Fibroblast of lung (primary cell): ENCODE measurements at regions not wholly inside any gene's neighbourhood (a gene's known extent, or its start where the extent isn't known, plus 50 kb on each side); places are given as distances from the start of the nearest gene placed in this dataset.

Experiments used
- DNase-seq, 2 donors: peaks; one replicate each; pipeline versions ENCODE4 v3.0.0 to v3.0.0-alpha.2; 2010; ENCODE audit warnings: low read depth in 2 of 2
- H2AFZ ChIP-seq: 2 replicates; pipeline ENCODE4 v1.5.1; 2012; ENCODE audit warnings: low read length, control low read depth, inconsistent platforms
- H3K27ac ChIP-seq: 2 replicates; pipeline ENCODE4 v1.5.1; 2011; ENCODE audit warnings: low read length, control low read depth; ENCODE audit not compliant: insufficient read depth
- H3K27me3 ChIP-seq: 2 replicates; pipeline ENCODE4 v1.5.1; 2011; ENCODE audit warnings: mild to moderate bottlenecking, low read length; ENCODE audit not compliant: control insufficient read depth, insufficient read depth
- H3K36me3 ChIP-seq: 2 replicates; pipeline ENCODE4 v1.5.1; 2011; ENCODE audit warnings: low read length; ENCODE audit not compliant: control insufficient read depth, insufficient read depth
- H3K4me1 ChIP-seq: 2 replicates; pipeline ENCODE4 v1.5.1; 2011; ENCODE audit warnings: low read length; ENCODE audit not compliant: control insufficient read depth, insufficient read depth; ENCODE audit errors: extremely low read depth
- H3K4me2 ChIP-seq: 2 replicates; pipeline ENCODE4 v1.5.1; 2011; ENCODE audit warnings: low read length, control low read depth; ENCODE audit not compliant: insufficient read depth; ENCODE audit errors: extremely low read depth
- H3K4me3 ChIP-seq, 4 experiments: fragments of 200-600 bp in 1 of 4; sonication (generic) in 1 of 4; replicated peaks in 1 of 4; 2 replicates each; pipeline ENCODE4 v1.5.1; 2011 to 2016; ENCODE audit warnings: low read length in 4 of 4, low read depth in 3 of 4, mild to moderate bottlenecking in 3 of 4, control low read depth in 2 of 4, inconsistent platforms in 1 of 4, mixed read lengths in 1 of 4; ENCODE audit not compliant: insufficient read depth in 1 of 4; ENCODE audit errors: control extremely low read depth in 1 of 4
- H3K79me2 ChIP-seq: 2 replicates; pipeline ENCODE4 v1.5.1; 2012; ENCODE audit warnings: mild to moderate bottlenecking, low read length, inconsistent platforms; ENCODE audit not compliant: control insufficient read depth, insufficient read depth
- H3K9ac ChIP-seq: 2 replicates; pipeline ENCODE4 v1.5.1; 2011; ENCODE audit warnings: mild to moderate bottlenecking, low read length, control low read depth; ENCODE audit not compliant: insufficient read depth
- H3K9me3 ChIP-seq: 2 replicates; pipeline ENCODE4 v1.5.1; 2012; ENCODE audit warnings: low read depth, low read length; ENCODE audit not compliant: control insufficient read depth, insufficient read depth
- H4K20me1 ChIP-seq: 2 replicates; pipeline ENCODE4 v1.5.1; 2011; ENCODE audit warnings: low read length; ENCODE audit not compliant: control insufficient read depth, insufficient read depth; ENCODE audit errors: extremely low read depth
- EZH2 ChIP-seq: IDR thresholded peaks from 2 replicates; pipeline ENCODE4 v1.5.1; 2012; ENCODE audit warnings: low read length, control low read depth, mild to moderate bottlenecking; ENCODE audit errors: missing control alignments
- TF ChIP-seq, protein P1 (sequence below), 2 donors: IDR thresholded peaks in 1 of 2; conservative IDR thresholded peaks in 1 of 2; 1 replicate in 1 of 2; 2 replicates in 1 of 2; pipeline ENCODE4 v1.5.1; 2011 to 2012; ENCODE audit warnings: low read length in 2 of 2, control low read depth in 1 of 2, inconsistent platforms in 1 of 2, low read depth in 1 of 2, mild to moderate bottlenecking in 1 of 2

DNA sequence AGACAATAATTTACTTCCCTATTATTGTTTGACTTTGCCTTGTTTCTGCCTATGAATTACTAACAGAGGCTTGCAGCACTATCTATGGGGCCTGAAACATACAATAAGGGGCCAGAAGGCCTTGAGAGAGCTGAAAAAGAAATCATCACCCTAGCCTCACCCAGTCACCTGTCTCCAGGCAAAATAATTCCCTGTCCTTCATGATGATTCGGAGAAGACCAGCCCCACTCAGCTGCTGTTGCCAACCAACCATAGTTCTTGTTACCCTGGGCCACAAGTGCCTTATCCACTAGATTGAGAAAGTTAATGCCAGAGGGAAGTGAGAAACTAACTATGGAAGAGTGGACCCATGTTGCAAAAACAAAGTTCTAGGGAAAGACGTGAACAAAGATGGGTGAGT is 97.1 kb downstream of the ARF6 start:
- no peak overlapping the region for H2AFZ ChIP-seq
- H3K4me2 ChIP-seq = no peak overlapping the region
- DNase-seq = no peak
- no peak for TF ChIP-seq EZH2
- TF ChIP-seq, protein P1, sequence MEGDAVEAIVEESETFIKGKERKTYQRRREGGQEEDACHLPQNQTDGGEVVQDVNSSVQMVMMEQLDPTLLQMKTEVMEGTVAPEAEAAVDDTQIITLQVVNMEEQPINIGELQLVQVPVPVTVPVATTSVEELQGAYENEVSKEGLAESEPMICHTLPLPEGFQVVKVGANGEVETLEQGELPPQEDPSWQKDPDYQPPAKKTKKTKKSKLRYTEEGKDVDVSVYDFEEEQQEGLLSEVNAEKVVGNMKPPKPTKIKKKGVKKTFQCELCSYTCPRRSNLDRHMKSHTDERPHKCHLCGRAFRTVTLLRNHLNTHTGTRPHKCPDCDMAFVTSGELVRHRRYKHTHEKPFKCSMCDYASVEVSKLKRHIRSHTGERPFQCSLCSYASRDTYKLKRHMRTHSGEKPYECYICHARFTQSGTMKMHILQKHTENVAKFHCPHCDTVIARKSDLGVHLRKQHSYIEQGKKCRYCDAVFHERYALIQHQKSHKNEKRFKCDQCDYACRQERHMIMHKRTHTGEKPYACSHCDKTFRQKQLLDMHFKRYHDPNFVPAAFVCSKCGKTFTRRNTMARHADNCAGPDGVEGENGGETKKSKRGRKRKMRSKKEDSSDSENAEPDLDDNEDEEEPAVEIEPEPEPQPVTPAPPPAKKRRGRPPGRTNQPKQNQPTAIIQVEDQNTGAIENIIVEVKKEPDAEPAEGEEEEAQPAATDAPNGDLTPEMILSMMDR (conservative IDR thresholded peaks at IDR 0.05 in 1 of 2, IDR thresholded peaks at IDR 0.05 in 1 of 2; ENCODE audit: low read depth in 1 of 2, low read length in 2 of 2) = no peak
- no peak overlapping the region for H3K4me3 ChIP-seq
- H3K4me1 ChIP-seq = peaks cover 11% of the 10 kb centered on the region
- H3K27ac ChIP-seq = no peak overlapping the region
- no peaks in the 10 kb centered on the region for H3K79me2 ChIP-seq
- no peaks in the 10 kb centered on the region for H3K9me3 ChIP-seq
- H3K27me3 ChIP-seq = no peaks in the 10 kb centered on the region
- H3K36me3 ChIP-seq = no peaks in the 10 kb centered on the region
- H3K9ac ChIP-seq = no peak overlapping the region
- no peaks in the 10 kb centered on the region for H4K20me1 ChIP-seq

DNA sequence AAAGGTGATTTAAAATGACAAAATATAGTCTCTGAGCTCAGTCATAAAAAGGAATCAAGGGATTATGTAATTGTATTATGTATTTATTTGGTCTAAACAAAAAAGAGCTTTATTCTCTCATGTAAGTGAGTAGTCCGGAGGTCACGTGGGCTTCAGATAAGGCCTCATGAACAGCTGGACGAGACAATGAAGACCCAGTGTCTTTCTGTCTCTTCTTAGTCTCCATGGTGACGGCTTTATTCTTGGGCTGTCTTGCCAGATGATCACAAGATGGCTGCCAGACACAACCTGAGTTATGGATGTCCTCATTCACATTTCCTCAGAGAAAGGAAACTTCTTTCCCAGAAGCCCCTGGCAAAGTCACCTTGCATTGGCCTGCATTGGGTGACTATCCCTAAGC is 98.6 kb downstream of the ARF6 start:
- no peak overlapping the region for H2AFZ ChIP-seq
- H3K27ac ChIP-seq = no peak overlapping the region

DNA sequence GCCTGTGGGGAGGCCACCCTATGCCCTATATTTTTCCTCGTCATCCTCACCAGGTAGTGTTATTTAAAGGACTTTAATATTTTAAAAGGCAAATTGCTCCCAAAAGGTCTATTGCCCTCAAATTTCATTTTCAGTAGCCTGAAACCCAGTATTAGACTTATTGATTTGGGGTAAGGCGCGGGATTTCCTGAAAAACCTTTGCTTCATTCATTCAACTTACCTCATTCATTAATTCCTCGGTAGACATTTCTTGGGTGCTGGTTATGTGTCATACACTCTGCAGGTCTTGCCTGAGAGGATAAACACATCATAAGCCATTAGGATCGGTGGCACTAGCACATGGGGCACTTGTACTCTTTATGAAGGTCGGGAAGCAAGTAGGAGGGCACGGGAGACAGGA is 99.2 kb downstream of the ARF6 start:
- H3K4me1 ChIP-seq = peaks cover 3% of the 10 kb centered on the region
- H3K4me3 ChIP-seq = no peak overlapping the region
- H3K27me3 ChIP-seq = no peaks in the 10 kb centered on the region
- H3K9me3 ChIP-seq = no peaks in the 10 kb centered on the region
- no peak overlapping the region for H3K4me2 ChIP-seq
- no peak for DNase-seq
- no peak overlapping the region for H2AFZ ChIP-seq
- H3K79me2 ChIP-seq = no peaks in the 10 kb centered on the region
- no peaks in the 10 kb centered on the region for H4K20me1 ChIP-seq
- no peak for TF ChIP-seq EZH2
- TF ChIP-seq, protein P1 (conservative IDR thresholded peaks at IDR 0.05 in 1 of 2, IDR thresholded peaks at IDR 0.05 in 1 of 2; ENCODE audit: low read depth in 1 of 2, low read length in 2 of 2) = no peak
- H3K36me3 ChIP-seq = no peaks in the 10 kb centered on the region
- no peak overlapping the region for H3K27ac ChIP-seq
- H3K9ac ChIP-seq = no peak overlapping the region

More for the DNA sequence above, 98.6 kb downstream of the ARF6 start:
- Histone ChIP-seq H3K4me2 (no peak overlapping the region), H3K36me3 (no peaks in the 10 kb centered on the region), H3K4me3 (no peak overlapping the region), H3K27me3 (no peaks in the 10 kb centered on the region), H4K20me1 (no peaks in the 10 kb centered on the region), H3K4me1 (peaks cover 9% of the 10 kb centered on the region), H3K9ac (no peak overlapping the region), H3K79me2 (no peaks in the 10 kb centered on the region), H3K9me3 (no peaks in the 10 kb centered on the region)
- TF ChIP-seq, protein P1 (conservative IDR thresholded peaks at IDR 0.05 in 1 of 2, IDR thresholded peaks at IDR 0.05 in 1 of 2; ENCODE audit: low read depth in 1 of 2, low read length in 2 of 2) = no peak
- no peak for TF ChIP-seq EZH2
- DNase-seq = no peak
